Lower leg skin (tissue), 4 donors: ENCODE measurements at regions not wholly inside any gene's neighbourhood (a gene's known extent, or its start where the extent isn't known, plus 50 kb on each side); places are given as distances from the start of the nearest gene placed in this dataset.

Experiments
- DNase-seq, 2 donors: peaks; one replicate each; pipeline ENCODE4 v3.0.0-alpha.2; 2019; ENCODE audit warnings: low spot score in 2 of 2
- H3K4me3 ChIP-seq: fragments of 200-600 bp; sonication (generic); 2 replicates; pipeline ENCODE4 v1.5.1; 2017; ENCODE audit warnings: mild to moderate bottlenecking, low read depth; ENCODE audit not compliant: poor library complexity, severe bottlenecking
- POLR2A ChIP-seq, 2 donors: fragments of 450-650 bp; IDR thresholded peaks; one replicate each; pipeline ENCODE4 v1.6.1; 2016 to 2017; ENCODE audit warnings: antibody characterized with exemption in 2 of 2, mild to moderate bottlenecking in 1 of 2, moderate library complexity in 1 of 2
- WGBS, 2 donors: methylation state at CpG; one replicate each; pipeline ENCODE4 v1.1.5; 2018; 5-methylcytosine and 5-hydroxymethylcytosine counted together
- intact Hi-C: fragments of 100-400 bp; cut with DNase I; formaldehyde crosslinking; loops from one replicate; pipeline ENCODE4 v1.15.0; 2023; ENCODE audit warnings: low total_unique reads
- TF ChIP-seq, protein P1 (sequence below), 3 donors: fragments of 450-650 bp; IDR thresholded peaks; one replicate each; pipeline ENCODE4 v1.5.1; 2016; ENCODE audit warnings: antibody characterized with exemption in 3 of 3, mild to moderate bottlenecking in 3 of 3, moderate library complexity in 2 of 3

DNA sequence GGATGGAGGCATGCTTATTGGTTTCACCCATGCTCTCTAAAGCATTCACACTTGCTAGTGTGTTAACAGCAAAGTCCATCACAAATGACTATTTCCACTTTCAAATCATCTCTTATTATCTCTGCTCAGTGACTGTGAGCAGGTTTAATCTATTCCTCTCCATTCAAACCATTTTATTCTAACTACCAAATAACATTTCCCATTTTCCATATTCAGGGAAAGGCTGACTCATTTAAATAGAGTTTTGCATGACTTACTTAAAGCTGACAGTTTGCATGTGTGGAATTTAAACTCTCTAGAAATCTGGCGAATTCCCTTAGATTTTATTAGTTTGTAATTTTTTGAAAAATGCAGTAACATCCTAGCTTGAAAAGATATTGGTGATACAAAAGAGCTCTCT lies 615.7 kb upstream of the LRRC4C start:
- WGBS, 2 donors: 78 to 80% methylated on average over 1 of the region's 1 CpG
- no peak overlapping the region for H3K4me3 ChIP-seq
- intact Hi-C loops: no loop called here
- no peak for TF ChIP-seq POLR2A (IDR thresholded peaks at IDR 0.05)
- TF ChIP-seq, protein P1, sequence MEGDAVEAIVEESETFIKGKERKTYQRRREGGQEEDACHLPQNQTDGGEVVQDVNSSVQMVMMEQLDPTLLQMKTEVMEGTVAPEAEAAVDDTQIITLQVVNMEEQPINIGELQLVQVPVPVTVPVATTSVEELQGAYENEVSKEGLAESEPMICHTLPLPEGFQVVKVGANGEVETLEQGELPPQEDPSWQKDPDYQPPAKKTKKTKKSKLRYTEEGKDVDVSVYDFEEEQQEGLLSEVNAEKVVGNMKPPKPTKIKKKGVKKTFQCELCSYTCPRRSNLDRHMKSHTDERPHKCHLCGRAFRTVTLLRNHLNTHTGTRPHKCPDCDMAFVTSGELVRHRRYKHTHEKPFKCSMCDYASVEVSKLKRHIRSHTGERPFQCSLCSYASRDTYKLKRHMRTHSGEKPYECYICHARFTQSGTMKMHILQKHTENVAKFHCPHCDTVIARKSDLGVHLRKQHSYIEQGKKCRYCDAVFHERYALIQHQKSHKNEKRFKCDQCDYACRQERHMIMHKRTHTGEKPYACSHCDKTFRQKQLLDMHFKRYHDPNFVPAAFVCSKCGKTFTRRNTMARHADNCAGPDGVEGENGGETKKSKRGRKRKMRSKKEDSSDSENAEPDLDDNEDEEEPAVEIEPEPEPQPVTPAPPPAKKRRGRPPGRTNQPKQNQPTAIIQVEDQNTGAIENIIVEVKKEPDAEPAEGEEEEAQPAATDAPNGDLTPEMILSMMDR (IDR thresholded peaks at IDR 0.05): no peak
- DNase-seq: no peak

DNA sequence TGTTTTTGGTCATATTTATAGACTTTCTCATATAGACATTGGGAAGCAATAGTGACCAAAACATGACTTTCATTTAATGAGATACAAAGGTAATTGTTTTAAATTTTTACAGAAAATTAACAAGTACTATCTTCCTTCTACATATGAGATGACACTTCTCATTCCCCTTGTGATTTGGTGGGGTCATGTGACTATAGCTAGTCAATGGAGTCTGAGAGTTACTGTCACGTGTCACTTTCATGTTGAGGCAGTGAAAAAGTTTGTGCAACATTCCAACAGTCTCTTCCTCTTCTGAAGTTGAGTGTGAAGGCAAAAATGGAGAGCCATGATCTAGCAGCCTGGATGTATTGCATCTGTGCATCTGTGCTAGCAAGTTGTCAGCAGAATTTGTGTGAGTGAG lies 618.3 kb upstream of the LRRC4C start:
- DNase-seq: no peak
- WGBS, 2 donors: 71 to 78% methylated on average over 1 of the region's 1 CpG
- TF ChIP-seq, protein P1 (IDR thresholded peaks at IDR 0.05): no peak
- TF ChIP-seq POLR2A (IDR thresholded peaks at IDR 0.05): no peak
- intact Hi-C loops: no loop called here
- H3K4me3 ChIP-seq: no peak overlapping the region

DNA sequence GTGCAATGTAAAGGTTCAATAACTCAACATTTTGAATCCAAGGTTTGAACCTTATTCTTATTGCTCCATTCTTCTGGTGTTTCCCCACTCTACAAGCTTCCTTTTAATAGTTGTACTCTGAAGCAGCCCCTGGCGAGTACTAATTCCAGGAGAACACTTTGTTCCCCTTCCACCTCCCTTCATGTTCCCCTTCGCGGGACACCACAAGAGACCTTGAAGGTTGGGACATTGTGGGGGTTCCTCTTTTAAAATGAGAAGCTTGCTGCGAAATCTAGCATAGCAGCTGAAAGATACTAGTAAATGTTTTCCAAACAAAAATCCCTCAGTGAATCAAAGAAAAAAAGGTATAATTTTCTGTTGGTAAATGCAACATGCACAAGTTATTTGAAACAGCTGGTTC lies 626.3 kb upstream of the LRRC4C start:
- DNase-seq: no peak
- 73 to 78% methylated on average over 4 of the region's 4 CpGs for WGBS, 2 donors
- H3K4me3 ChIP-seq: no peak overlapping the region
- TF ChIP-seq, protein P1 (IDR thresholded peaks at IDR 0.05): no peak
- intact Hi-C loops: no loop called here

DNA sequence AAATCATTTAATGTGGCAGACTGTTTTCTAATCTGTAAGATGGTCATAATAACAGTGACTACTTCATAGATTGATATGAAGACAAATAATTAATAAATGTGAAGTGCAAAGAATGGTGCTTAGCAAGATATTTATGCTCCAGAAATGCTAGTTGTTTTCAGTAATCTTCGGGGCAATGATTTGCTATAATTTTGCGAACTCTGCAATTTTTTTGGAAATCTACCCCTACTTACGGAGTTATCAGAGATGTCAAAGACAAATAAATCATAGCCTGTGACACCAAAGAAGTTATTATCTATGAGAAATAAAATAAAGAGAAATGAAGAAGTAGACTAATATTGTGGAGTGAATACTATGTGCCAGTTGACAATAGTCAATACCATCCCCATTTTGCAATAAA lies 634.1 kb upstream of the LRRC4C start:
- no peak overlapping the region for H3K4me3 ChIP-seq
- DNase-seq: no peak
- 91 to 92% methylated on average over 3 of the region's 3 CpGs for WGBS, 2 donors
- TF ChIP-seq, protein P1 (IDR thresholded peaks at IDR 0.05): no peak
- no peak for TF ChIP-seq POLR2A (IDR thresholded peaks at IDR 0.05)
- intact Hi-C loops: no loop called here

DNA sequence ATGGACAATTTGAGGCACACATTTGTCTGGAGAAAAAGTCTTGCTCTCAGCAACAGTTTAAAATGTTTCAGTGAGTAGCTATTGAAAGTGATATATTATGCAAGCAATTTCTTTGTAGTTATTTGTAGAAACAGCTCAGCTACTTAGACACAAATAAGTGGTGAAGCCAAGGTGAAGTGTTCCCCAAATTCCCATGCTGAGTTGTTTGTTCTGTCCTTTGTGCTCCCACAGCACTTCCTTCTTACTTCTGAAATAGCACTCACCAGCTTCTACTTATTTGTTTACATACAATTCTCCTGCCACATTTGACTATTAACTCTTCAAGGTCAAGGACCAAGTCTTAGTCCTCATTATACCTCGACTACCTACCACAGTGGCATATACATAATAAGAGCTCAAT lies 638.6 kb upstream of the LRRC4C start:
- no peak overlapping the region for H3K4me3 ChIP-seq
- WGBS, 2 donors: 67 to 83% methylated on average over 1 of the region's 1 CpG
- TF ChIP-seq, protein P1 (IDR thresholded peaks at IDR 0.05): no peak
- intact Hi-C loops: no loop called here
- DNase-seq: no peak

DNA sequence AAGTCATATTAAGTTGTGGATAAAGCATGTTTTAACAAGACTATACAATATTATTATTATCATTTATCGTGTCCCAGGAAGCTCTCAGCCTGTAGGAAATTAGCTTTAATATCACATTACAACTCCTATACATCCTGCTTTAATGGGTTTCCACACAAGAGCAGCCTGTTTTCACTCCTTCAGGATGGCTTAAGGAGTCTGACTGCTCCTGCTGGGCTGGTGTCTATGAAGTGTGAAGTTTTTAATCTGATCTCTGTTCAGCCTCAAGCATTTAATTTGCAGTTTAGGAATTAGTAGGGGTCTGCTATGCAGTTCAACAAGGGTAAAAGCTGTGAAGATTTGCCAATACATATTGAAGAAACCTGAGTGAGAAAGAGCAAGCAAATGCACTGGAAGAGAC lies 653.4 kb upstream of the LRRC4C start:
- intact Hi-C loops: no loop called here
- TF ChIP-seq, protein P1 (IDR thresholded peaks at IDR 0.05): no peak
- TF ChIP-seq POLR2A (IDR thresholded peaks at IDR 0.05): no peak
- no peak overlapping the region for H3K4me3 ChIP-seq
- DNase-seq: no peak
- 46 to 48% methylated on average over 1 of the region's 1 CpG for WGBS, 2 donors
